Ectodermal cell (in vitro differentiated cells): ENCODE measurements at regions not wholly inside any gene's neighbourhood (a gene's known extent, or its start where the extent isn't known, plus 50 kb on each side); places are given as distances from the start of the nearest gene placed in this dataset.

Experiments used
- H3K27ac ChIP-seq: 2 replicates; pipeline ENCODE4 v1.7.0; 2013; ENCODE audit warnings: mild to moderate bottlenecking, low read depth, low read length; ENCODE audit not compliant: insufficient read depth, poor library complexity, severe bottlenecking
- H3K27me3 ChIP-seq: 2 replicates; pipeline ENCODE4 v1.7.0; 2013; ENCODE audit warnings: mild to moderate bottlenecking, low read length; ENCODE audit not compliant: insufficient read depth, control insufficient read depth, poor library complexity, severe bottlenecking
- H3K36me3 ChIP-seq: one replicate; pipeline ENCODE4 v1.7.0; 2013; ENCODE audit warnings: low read length; ENCODE audit not compliant: control insufficient read depth, insufficient read depth
- H3K4me1 ChIP-seq: one replicate; pipeline ENCODE4 v1.7.0; 2013; ENCODE audit warnings: low read length; ENCODE audit not compliant: control insufficient read depth, insufficient read depth
- H3K4me3 ChIP-seq: 2 replicates; pipeline ENCODE4 v1.7.0; 2013; ENCODE audit warnings: low read depth, low read length, control low read depth; ENCODE audit not compliant: insufficient read depth
- H3K9me3 ChIP-seq: 2 replicates; pipeline ENCODE4 v1.7.0; 2013; ENCODE audit warnings: mild to moderate bottlenecking, low read length, moderate library complexity; ENCODE audit not compliant: control insufficient read depth
- WGBS, 2 experiments: methylation state at CpG; one replicate each; pipeline ENCODE4 v1.1.7; 2013; ENCODE audit warnings: missing lambda C conversion rate in 2 of 2; 5-methylcytosine and 5-hydroxymethylcytosine counted together

DNA sequence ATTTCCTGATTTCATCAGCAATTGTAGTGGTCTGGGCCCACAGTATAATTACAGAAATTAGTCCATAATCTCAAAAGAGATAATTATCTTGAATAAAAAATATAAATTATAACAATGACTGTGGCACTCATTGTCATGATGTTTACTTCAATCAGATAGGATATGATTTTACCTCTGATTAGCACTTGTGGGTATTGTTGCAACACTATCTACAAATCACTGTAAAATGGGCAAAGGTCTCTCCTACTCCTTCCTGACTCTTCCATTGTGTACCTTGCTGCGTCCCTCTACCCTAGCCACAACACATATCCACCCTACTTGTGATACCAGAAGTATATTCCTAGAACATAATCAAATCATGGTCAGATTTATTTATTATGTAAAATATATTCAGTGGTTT is 200.9 kb upstream of the TRIB2 start:
- Histone ChIP-seq H3K4me1 (no peaks in the 10 kb centered on the region), H3K9me3 (no peaks in the 10 kb centered on the region), H3K27me3 (no peaks in the 10 kb centered on the region), H3K4me3 (no peak overlapping the region), H3K36me3 (no peaks in the 10 kb centered on the region), H3K27ac (no peak overlapping the region)
- WGBS, 2 experiments: 20 to 47% methylated on average over 1 of the region's 1 CpG

DNA sequence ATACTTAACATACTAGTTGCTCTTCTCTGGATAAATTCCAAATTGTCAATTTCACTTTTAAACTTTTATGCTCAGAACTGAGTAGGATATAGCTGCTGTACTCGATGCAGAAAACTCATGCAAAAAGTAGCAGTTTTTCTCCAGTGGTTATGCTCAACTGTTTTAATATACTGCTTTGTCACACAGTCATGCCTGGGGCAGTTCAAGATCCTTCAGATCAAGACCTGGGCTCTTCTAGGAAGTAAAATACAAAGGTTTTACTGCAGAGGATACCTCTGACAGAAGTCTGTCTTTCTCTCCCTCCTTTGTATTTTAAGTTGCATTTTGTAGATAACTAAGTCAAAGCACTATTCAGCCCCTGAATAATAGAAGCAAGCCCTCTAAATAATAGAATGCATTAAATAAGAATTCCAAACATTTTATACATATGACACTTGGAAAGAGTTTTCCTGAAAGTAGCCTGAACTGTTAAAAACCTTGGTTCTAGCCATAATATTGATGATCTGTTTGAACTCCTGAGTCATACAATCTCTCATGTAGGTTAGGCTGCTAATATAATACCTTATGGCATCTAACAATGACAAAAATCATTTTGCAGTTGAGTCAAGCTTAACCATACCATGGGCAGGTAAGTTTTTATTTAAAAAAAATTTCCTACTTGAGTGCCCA is 183.3 kb upstream of the TRIB2 start:
- H3K36me3 ChIP-seq: no peaks in the 10 kb centered on the region
- peaks cover 4% of the 10 kb centered on the region for H3K4me1 ChIP-seq
- H3K27ac ChIP-seq: no peak overlapping the region
- WGBS, 2 experiments: 86 to 97% methylated on average over 1 of the region's 1 CpG
- no peaks in the 10 kb centered on the region for H3K9me3 ChIP-seq
- no peak overlapping the region for H3K4me3 ChIP-seq
- no peaks in the 10 kb centered on the region for H3K27me3 ChIP-seq

DNA sequence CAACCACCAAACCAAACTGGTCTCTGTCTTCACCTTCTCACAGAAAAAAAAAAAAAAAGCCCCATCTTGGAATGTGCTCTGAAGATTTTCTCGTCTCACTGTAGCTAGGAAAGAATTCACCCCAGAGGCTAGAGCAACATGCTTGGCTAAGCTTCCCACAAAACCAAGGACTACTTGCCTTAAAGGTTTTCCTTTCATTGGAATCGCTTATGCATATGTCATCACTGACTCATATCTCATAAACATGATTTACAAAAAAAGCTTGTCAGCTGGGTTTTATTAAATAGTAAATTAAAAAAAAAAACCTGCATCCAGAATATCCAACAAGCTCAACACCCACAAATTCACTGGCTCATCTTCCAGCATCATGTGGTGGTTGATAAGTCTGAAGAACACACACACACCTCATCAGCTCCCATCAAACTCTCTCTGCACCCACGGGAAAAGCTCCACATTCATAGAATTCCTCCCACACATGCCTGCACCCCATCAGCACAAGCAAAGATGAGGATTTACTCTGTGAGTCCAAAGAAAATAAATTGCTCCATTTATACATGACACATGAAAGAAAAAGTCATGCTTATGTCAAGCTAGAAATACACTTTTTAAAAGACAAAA is 182.0 kb upstream of the TRIB2 start:
- no peaks in the 10 kb centered on the region for H3K9me3 ChIP-seq
- peaks cover 4% of the 10 kb centered on the region for H3K4me1 ChIP-seq
- no peak overlapping the region for H3K4me3 ChIP-seq
- WGBS, 2 experiments: 59 to 66% methylated on average over 3 of the region's 3 CpGs
- peak overlapping the region; percentile 17 for H3K27ac ChIP-seq
- no peaks in the 10 kb centered on the region for H3K27me3 ChIP-seq
- no peaks in the 10 kb centered on the region for H3K36me3 ChIP-seq

DNA sequence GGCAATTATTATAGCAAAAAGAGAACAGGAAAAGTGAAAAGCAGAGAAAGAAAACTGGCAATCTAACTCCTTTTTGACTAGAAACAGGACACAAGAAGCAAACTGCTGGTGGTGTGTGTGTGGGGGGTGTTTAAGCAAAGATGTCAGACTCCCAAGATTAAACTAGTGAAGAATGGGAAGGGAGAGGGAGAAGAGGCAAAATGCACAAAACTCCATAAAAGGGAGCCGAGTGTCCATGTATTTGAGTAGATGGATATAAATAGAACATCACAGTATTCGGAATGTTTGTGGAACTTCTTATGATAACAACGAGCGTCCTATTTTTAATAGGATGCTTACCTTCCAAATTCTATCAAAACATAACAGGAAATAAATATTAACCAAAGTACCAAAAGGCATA is 179.8 kb upstream of the TRIB2 start:
- no peak overlapping the region for H3K27ac ChIP-seq
- H3K36me3 ChIP-seq: no peaks in the 10 kb centered on the region
- peaks cover 4% of the 10 kb centered on the region for H3K4me1 ChIP-seq
- no peak overlapping the region for H3K4me3 ChIP-seq
- no peaks in the 10 kb centered on the region for H3K27me3 ChIP-seq
- WGBS, 2 experiments: 97 to 100% methylated on average over 1 to 4 of the region's 4 CpGs
- H3K9me3 ChIP-seq: no peaks in the 10 kb centered on the region

DNA sequence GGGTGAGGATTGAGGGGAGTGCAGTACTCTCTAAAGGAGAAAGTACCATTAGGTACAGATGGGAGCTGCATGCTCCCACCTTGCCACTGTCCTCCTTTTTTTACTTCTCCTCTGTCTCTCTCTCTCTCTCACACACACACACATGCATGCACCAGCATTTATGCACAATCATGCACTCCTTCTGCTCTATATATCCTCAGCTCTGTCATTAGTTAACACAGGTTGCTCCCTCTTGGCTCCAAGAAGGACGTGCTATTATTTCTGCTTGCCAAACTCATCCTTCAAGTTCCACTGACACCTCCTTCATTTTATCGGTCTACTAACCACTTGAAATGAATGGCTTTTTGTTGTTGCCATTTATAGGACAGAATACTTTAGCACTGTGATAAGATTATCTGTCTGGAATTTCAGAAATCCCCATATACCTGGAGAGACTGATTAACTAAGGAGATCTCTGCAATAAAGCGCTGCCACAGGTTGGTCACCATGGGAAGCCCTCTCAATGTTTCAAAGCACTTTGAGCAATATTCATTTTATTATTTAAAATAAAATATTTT is 178.5 kb upstream of the TRIB2 start:
- Histone ChIP-seq H3K9me3 (no peaks in the 10 kb centered on the region), H3K36me3 (no peaks in the 10 kb centered on the region), H3K27ac (no peak overlapping the region), H3K27me3 (no peaks in the 10 kb centered on the region), H3K4me1 (peaks cover 4% of the 10 kb centered on the region), H3K4me3 (no peak overlapping the region)
- WGBS, 2 experiments: 96 to 100% methylated on average over 3 of the region's 3 CpGs

DNA sequence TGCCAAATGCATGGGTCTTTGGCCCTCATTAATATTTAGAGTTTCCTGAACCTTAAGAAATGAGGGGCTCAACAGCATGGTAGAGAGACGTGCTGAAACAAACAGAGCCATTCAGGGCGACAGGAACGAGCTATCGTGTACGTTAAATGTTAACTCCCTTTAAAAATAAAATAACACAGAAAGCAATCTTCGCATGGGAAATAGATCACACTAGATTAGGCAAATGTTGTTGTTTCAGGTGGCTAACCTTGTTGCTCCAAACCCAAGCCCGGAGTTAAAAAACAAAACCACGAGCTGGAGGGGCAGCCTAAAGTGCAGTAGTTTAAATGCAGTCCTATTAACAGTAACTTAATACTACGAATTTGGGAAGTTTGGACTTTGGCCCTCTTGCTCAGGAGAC is 177.4 kb upstream of the TRIB2 start:
- H3K4me3 ChIP-seq: no peak overlapping the region
- H3K36me3 ChIP-seq: no peaks in the 10 kb centered on the region
- H3K4me1 ChIP-seq: peaks cover 2% of the 10 kb centered on the region
- no peaks in the 10 kb centered on the region for H3K27me3 ChIP-seq
- H3K9me3 ChIP-seq: no peaks in the 10 kb centered on the region
- WGBS, 2 experiments: 96 to 97% methylated on average over 9 of the region's 9 CpGs
- no peak overlapping the region for H3K27ac ChIP-seq

DNA sequence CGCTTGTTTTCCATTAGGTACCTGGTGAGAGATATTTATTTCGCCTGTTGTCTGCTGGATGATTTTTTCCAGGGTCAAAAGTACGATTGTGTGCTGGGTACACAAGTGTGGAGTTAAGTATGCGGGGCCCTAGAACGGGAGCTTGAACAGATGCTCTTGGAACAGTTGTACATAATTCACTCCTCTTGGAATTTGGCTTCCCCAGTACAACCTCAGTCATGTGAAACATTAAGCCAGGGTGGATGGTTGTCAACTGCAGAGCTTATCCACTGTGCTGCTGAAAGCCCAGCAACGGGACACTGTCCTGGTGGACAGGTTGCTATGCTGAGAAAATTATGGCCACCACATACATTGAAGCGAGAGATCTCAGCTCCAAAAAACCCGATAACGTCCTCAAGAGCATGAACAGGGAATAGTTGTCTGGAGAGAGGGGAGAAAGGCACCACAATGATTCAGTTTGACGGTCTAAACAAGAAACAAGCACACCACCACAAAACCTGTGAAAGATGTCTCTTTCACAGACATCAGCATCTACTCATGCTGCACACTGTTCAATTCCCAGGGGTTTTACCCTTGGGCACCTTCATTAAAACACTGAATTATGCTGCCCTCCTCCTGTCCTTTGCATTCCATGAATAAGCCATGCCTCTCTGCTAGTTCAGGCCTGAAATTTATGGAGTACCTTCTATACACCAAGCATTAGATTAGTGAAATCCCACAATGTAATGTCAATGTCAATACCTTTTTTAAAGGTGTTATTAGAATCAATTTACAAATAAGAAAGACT is 176.8 kb upstream of the TRIB2 start:
- 91 to 94% methylated on average over 10 of the region's 10 CpGs for WGBS, 2 experiments

DNA sequence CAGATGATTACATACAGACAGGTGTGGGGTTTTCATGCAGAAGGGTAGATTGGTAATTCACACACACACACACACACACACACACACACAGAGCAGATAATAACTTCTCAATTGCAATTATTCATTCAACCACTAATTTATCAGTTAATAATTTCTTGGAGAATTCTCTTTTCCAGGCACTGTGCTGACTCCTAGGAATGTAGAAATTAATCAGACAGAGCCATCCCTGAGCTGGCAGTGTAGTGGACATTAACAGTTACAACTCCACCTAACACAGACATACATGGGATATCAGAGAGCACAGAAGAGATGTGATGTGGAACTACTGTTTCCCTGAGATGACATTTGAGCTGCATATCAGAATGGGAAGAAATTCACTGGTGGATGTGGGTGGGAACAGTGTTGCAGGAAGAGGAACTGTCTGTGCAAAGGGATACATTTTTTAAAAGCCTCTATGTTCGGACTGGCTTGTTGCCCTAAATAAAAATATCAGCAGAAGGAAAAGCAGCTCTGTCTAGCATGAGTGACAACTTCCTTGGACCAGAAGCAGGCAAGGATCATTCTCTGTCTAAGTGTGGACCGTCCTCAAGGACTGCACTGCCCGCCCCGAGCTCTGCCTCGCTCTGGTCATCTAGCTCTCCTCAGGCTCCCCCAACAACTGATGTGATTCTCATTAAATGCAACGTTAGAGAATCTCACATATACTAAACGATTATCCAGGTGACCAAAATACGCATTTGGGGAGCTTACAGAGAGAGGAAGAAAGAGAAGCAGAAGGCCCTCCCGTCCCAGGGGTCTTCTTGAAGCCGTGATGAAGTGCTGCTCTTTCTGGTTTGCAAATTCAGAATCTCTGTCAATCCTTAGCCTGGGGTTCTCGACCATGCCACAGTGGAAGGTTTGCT is 173.4 kb upstream of the TRIB2 start:
- 91 to 96% methylated on average over 11 of the region's 11 CpGs for WGBS, 2 experiments

More for the DNA sequence above, 176.8 kb upstream of the TRIB2 start:
- H3K4me1 ChIP-seq: no peaks in the 10 kb centered on the region
- no peaks in the 10 kb centered on the region for H3K36me3 ChIP-seq
- H3K27ac ChIP-seq: no peak overlapping the region
- H3K27me3 ChIP-seq: no peaks in the 10 kb centered on the region
- no peak overlapping the region for H3K4me3 ChIP-seq
- no peaks in the 10 kb centered on the region for H3K9me3 ChIP-seq

DNA sequence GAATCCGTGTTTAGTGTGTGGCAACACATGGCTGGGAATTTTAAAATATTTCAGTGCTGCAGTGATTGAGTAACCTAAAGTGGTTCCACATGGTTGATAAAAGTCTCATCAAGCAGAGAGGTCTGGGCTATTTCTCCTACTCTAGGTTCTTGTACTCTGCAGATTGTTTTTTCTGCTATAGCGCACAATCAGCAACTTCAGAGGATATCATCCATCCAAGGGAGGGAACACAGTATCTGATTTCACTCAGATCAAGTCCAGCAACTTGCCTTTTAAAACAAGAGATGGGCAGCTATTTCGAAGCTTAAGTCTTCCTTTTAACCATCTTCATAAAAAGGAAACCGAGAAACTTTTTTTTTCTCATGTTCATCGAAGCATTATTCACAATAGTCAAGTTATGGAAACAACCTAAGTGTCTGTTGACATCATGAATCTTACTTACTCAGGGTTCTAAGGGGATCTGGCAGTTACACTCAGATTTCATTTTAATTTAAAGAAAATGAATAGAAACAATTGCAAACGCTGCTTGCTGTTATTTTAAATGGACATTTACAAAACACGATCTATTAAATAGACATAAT is 172.7 kb upstream of the TRIB2 start:
- 95% methylated on average over 5 of the region's 7 CpGs for WGBS, 2 experiments
- no peak overlapping the region for H3K4me3 ChIP-seq

More for the DNA sequence above, 173.4 kb upstream of the TRIB2 start:
- Histone ChIP-seq H3K27me3 (no peaks in the 10 kb centered on the region), H3K27ac (no peak overlapping the region), H3K9me3 (no peaks in the 10 kb centered on the region), H3K36me3 (no peaks in the 10 kb centered on the region), H3K4me1 (no peaks in the 10 kb centered on the region), H3K4me3 (no peak overlapping the region)

More for the DNA sequence above, 172.7 kb upstream of the TRIB2 start:
- no peaks in the 10 kb centered on the region for H3K9me3 ChIP-seq
- no peaks in the 10 kb centered on the region for H3K27me3 ChIP-seq
- H3K27ac ChIP-seq: no peak overlapping the region
- no peaks in the 10 kb centered on the region for H3K36me3 ChIP-seq
- peaks cover 5% of the 10 kb centered on the region for H3K4me1 ChIP-seq
